GM12891 (cell line): ENCODE measurements at regions not wholly inside any gene's neighbourhood (a gene's known extent, or its start where the extent isn't known, plus 50 kb on each side); places are given as distances from the start of the nearest gene placed in this dataset.

ENCODE experiments used
- DNase-seq: peaks from one replicate; pipeline ENCODE4 v3.0.0; 2011; ENCODE audit warnings: low spot score; ENCODE audit not compliant: insufficient read length
- FAIRE-seq: peaks from 2 replicates; lab custom pipeline; 2011; peaks lifted over from hg19 to GRCh38; lab: Jason Lieb, UNC
- PAX5 ChIP-seq: IDR thresholded peaks from 2 replicates; pipeline ENCODE4 v1.6.1; 2011; ENCODE audit warnings: low read length, moderate library complexity, mild to moderate bottlenecking; ENCODE audit not compliant: insufficient read depth, severe bottlenecking
- POLR2A ChIP-seq: IDR thresholded peaks from 2 replicates; pipeline ENCODE4 v1.6.1; 2011; ENCODE audit warnings: low read depth, low read length, control low read depth
- POLR2AphosphoS5 ChIP-seq: IDR thresholded peaks from 2 replicates; pipeline ENCODE4 v1.6.1; 2011; ENCODE audit warnings: low read depth, low read length, control low read depth
- POU2F2 ChIP-seq: IDR thresholded peaks from 2 replicates; pipeline ENCODE4 v1.6.1; 2011; ENCODE audit warnings: low read depth, mild to moderate bottlenecking, control low read depth, low read length, moderate library complexity
- SPI1 ChIP-seq: IDR thresholded peaks from 2 replicates; pipeline ENCODE4 v1.6.1; 2011; ENCODE audit warnings: low read depth, low read length, control low read depth
- TAF1 ChIP-seq: IDR thresholded peaks from 2 replicates; pipeline ENCODE4 v1.6.1; 2011; ENCODE audit warnings: low read depth, low read length, control low read depth

DNA sequence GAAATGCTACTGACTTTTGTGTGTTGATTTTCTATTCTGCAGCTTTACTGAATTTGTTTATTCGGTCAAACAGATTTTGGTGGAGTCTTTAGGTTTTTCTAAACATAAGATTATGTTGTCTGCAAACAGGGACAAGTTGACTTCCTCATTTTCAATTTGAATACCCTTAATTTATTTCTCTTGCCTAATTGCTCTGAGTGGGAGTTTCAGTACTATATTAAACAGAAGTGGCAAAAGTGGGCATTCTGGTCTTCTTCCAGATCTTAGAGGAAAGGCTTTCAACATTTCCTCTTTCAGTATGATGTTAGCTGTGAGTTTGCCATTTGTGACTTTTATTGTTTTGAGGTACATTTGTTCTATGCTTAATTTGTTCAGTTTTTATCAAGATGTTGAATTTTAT is 268.5 kb downstream of the WNT5A start:
- FAIRE-seq (no peak), DNase-seq (no peak)
- TF ChIP-seq POLR2AphosphoS5: no peak
- no peak for TF ChIP-seq TAF1
- TF ChIP-seq SPI1: no peak
- no peak for TF ChIP-seq POU2F2
- no peak for TF ChIP-seq PAX5
- no peak for TF ChIP-seq POLR2A

DNA sequence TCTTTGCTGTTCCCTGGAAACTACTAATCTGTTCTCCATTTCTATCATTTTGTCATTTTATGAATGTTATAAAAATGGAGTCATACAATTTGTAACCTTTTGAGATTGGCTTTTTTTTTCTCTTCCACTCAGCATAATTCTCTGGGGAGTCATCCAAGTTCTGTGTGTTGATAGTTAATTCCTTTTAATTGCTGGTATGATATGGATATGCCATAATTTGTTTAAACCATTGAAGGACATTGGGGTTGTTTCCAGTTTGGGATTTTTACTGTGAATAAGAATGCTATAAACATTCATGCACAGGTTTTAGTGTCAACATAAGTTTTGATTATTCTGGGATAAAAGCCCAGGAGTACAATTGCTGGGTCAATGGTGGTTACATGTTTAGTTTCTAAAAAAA is 279.4 kb downstream of the WNT5A start:
- FAIRE-seq (no peak), DNase-seq (no peak)
- no peak for TF ChIP-seq PAX5
- TF ChIP-seq POU2F2: no peak
- TF ChIP-seq SPI1: no peak
- TF ChIP-seq POLR2AphosphoS5: no peak
- no peak for TF ChIP-seq POLR2A
- no peak for TF ChIP-seq TAF1

DNA sequence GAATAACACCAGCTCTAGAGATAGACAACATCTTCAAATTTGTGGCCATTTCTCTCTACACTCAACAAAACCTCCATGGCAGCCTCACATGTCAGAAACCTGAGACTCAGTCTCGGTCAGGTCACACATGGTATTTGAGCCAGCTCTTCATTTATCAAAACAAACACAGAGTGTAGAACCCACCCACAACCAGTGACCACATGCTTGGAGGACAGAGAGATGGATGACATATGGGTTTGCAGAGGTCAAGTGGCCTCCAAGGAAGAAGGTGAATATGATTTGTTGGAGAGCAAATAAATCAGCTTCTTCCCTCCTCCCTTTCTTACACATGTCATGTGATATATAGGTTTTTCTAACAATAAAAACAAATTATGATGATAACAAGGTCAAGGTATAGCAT is 278.1 kb upstream of the LRTM1 start:
- no peak for DNase-seq
- FAIRE-seq: no peak
- TF ChIP-seq PAX5: no peak
- TF ChIP-seq POLR2AphosphoS5: no peak
- TF ChIP-seq SPI1: no peak
- no peak for TF ChIP-seq POU2F2
- no peak for TF ChIP-seq POLR2A
- TF ChIP-seq TAF1: no peak

DNA sequence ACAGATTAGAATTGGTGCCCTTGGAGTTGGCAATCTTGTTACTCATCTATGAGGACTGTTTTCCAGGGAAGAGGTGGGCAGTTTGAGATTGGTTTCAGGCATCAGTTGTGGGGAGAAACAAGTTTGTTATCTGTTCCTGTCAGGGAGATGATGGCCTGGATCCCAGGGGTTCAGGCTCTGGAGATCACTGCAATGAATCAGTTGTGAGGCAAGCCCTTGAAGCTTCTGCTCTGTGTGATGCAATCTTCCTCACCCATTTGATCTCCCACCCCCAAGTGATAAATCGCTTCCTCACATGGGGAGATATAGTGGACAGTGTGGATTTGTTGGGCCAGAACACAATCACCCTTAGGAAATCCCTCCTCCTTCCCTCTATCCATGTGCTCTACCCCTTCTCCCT is 276.6 kb upstream of the LRTM1 start:
- TF ChIP-seq POLR2AphosphoS5 (no peak), PAX5 (no peak), POU2F2 (no peak), SPI1 (no peak), TAF1 (no peak), POLR2A (no peak)
- no peak for FAIRE-seq
- DNase-seq: no peak

DNA sequence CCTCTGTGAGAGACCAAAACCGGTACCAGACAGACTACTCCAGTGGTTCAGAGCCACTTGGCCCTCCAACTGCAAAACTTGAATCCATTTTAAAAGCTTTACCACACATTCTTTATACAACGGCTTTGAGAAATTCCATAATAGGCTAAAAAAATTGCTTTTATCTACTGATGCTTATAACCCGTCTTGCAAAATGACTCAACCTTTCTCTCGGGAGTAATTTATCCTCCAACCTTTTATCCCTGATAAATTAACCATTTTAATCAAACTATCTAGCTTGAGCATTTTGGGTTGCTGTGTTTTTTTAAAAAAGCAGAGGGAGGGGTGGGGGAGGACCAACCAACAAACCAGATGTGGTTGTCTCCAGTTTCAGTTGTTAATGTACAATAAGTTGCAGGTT is 275.7 kb upstream of the LRTM1 start:
- no peak for DNase-seq
- no peak for FAIRE-seq
- TF ChIP-seq SPI1 (no peak), TAF1 (no peak), POU2F2 (no peak)

DNA sequence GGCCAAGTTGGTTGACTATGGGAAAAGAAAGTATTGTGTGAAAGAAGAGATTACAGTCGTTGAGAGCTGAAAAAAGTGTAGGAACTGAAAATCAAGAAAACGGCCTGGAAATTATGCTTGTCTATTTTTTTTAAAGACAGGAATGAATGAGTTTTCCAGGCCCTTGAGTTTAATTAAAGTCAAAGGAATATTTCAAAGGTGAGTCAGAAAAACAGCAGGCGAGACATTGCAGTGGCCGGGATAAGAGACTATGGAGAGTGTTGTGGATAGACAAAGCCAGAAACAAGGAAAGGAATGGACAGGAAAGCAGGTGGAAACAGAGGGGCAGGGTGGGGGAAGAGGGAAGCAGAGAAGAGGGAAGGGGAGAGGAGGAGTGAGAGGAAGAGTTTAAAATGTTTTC is 275.1 kb upstream of the LRTM1 start:
- no peak for DNase-seq

DNA sequence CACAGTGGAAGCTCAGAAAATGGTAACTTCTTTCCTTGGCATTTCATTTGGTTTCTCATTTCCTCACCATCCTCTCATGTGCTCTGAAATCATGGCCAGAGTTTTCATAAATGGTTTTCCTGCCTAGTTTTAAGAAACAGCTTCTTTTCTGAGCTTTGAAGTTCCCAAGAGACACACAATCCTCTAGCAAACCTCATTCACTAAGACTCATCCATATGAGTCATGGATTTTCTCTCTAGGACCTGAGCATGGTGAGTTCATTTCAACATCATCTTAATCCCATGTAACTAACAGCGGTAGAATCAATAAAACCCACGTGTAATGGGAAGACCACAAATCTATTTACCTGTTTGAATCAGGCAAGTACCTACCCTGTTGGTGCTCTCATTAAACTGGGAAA is 274.5 kb upstream of the LRTM1 start:
- no peak for FAIRE-seq
- no peak for DNase-seq
- TF ChIP-seq TAF1 (no peak), PAX5 (no peak), SPI1 (no peak), POU2F2 (no peak), POLR2AphosphoS5 (no peak), POLR2A (no peak)

More for the DNA sequence above, 275.1 kb upstream of the LRTM1 start:
- TF ChIP-seq SPI1 (no peak), POLR2A (no peak), PAX5 (no peak), POLR2AphosphoS5 (no peak), TAF1 (no peak), POU2F2 (no peak)
- no peak for FAIRE-seq

DNA sequence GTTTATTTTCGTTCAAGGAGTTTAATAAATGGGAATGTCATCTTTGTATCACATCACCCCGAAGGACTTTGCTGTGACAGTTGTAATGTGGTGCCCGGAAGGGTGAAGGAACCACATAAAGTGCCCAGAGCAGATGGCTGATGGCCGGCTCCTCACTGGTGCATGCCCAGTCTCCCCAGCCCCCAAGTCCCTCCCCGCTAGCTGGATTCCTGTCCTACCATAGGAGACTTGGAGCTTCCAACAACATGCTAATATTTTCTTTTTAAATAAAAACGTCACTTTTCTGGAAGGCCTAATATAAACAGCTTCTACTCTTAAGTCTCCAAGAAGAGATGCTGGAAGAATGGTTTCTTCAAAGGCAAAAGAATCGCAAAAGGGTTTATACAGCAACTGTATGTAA is 273.9 kb upstream of the LRTM1 start:
- TF ChIP-seq POLR2AphosphoS5: no peak
- TF ChIP-seq PAX5: no peak
- no peak for TF ChIP-seq POLR2A
- no peak for TF ChIP-seq POU2F2
- no peak for TF ChIP-seq TAF1
- no peak for TF ChIP-seq SPI1
- DNase-seq: no peak
- no peak for FAIRE-seq

DNA sequence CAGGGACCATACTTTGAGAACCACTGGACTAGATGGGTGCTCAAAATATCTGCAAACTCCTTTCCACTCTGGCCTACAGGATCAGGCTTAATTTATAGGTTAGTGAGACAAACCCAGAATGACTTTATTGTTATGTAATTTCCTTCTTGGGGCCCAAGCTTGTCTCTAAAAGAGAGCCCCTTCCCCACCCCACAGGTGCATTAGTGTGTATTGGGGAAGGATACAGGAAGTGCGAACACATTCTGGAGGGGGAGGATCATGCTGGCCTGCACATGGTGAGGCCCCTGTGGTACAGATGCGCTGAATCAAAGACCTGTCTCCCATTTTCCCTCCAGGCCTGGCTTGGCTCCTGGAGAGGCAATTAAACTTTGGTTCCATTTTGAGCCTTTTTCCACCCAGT is 273.0 kb upstream of the LRTM1 start:
- TF ChIP-seq POLR2A (no peak), POU2F2 (no peak), PAX5 (no peak), TAF1 (no peak), SPI1 (no peak), POLR2AphosphoS5 (no peak)
- FAIRE-seq (no peak), DNase-seq (no peak)

DNA sequence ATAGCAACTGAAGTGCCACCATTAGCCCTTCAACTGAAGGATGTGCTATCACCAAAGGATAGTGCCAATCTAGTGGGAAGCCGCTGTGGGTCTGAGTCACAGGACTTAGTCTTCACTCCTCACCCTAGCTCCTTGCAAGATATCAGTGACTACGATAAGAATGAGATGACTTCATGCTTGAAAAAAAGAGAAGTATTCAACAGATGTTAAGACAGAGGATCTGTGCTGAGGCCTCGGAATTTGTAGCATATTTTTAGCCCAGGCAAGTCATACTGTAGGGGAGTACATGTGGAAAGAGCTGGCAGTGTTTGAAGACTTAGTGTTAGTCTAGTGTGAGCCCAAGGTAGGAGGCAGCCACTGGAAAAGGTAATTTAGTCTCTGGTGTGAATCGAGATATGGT is 270.7 kb upstream of the LRTM1 start:
- FAIRE-seq: no peak
- DNase-seq: no peak
- TF ChIP-seq POLR2AphosphoS5 (no peak), POLR2A (no peak), POU2F2 (no peak), TAF1 (no peak), SPI1 (no peak), PAX5 (no peak)

DNA sequence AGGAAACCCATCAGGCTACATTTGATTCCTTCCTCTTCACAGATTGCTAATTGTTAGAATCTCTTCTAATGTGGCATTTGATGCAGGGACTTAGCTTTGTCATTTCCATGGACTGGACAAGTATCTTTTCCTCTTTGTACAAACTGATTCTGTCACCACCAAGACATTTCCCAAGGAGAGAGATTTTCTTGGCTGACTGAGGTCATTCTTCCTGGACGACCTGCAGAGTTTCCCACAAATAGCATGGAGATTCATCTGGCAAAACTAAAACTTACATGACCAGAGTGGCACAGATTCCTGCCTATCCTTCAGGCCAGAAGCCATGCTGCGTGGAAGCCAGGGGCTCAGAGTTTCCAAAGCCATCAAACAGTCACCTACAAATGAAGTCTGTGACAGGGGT is 269.2 kb upstream of the LRTM1 start:
- no peak for TF ChIP-seq SPI1
- TF ChIP-seq POU2F2: no peak
- no peak for TF ChIP-seq POLR2AphosphoS5
- TF ChIP-seq PAX5: no peak
- FAIRE-seq: no peak
- no peak for DNase-seq
